Uterus (tissue), 3 donors: ENCODE measurements at regions not wholly inside any gene's neighbourhood (a gene's known extent, or its start where the extent isn't known, plus 50 kb on each side); places are given as distances from the start of the nearest gene placed in this dataset.

ENCODE experiments used
- DNase-seq, 2 donors: peaks; one replicate each; pipeline ENCODE4 v3.0.0-alpha.2; 2019 to 2020
- H3K27ac ChIP-seq, 2 donors: fragments of 200-600 bp; sonication (generic); 1 replicate in 1 of 2; 2 replicates in 1 of 2; pipeline ENCODE4 v1.5.1; 2016 to 2018
- H3K27me3 ChIP-seq, 2 donors: fragments of 200-600 bp; sonication (generic); one replicate each; pipeline ENCODE4 v1.5.1; 2018 to 2019; ENCODE audit warnings: control low read depth in 1 of 2
- H3K36me3 ChIP-seq, 2 donors: fragments of 200-600 bp; sonication (generic); one replicate each; pipeline ENCODE4 v1.5.1; 2019; ENCODE audit warnings: control low read depth in 1 of 2
- H3K4me1 ChIP-seq, 2 donors: fragments of 200-600 bp; sonication (generic); one replicate each; pipeline ENCODE4 v1.5.1; 2018 to 2019; ENCODE audit warnings: control low read depth in 1 of 2
- H3K4me3 ChIP-seq, 2 donors: fragments of 200-600 bp; sonication (generic); 1 replicate in 1 of 2; 2 replicates in 1 of 2; pipeline ENCODE4 v1.5.1; 2018 to 2019; ENCODE audit warnings: mild to moderate bottlenecking in 1 of 2
- H3K9me3 ChIP-seq, 2 donors: fragments of 200-600 bp; sonication (generic); one replicate each; pipeline ENCODE4 v1.5.1; 2019; ENCODE audit warnings: control low read depth in 1 of 2
- CTCF ChIP-seq, 4 experiments: fragments of 200-600 bp in 2 of 4; fragments of 450-650 bp in 2 of 4; sonication (generic) in 2 of 4; IDR thresholded peaks; one replicate each; pipeline ENCODE4 v1.5.1; 2016 to 2019; ENCODE audit warnings: antibody characterized with exemption in 4 of 4, mild to moderate bottlenecking in 2 of 4, moderate library complexity in 1 of 4
- POLR2A ChIP-seq, 2 donors: fragments of 450-650 bp; IDR thresholded peaks; one replicate each; pipeline ENCODE4 v1.6.1; 2016; ENCODE audit warnings: antibody characterized with exemption in 2 of 2, mild to moderate bottlenecking in 1 of 2, moderate library complexity in 1 of 2
- intact Hi-C: fragments of 100-400 bp; cut with DNase I; formaldehyde crosslinking; loops from one replicate; pipeline ENCODE4 v1.15.1; 2023; ENCODE audit warnings: low total_unique reads
- donor health status: DM: yes; HTN: yes; CAD: no.

GRCh38 chr2:45168711-45169338 lies 159.6 kb upstream of the SIX2 start:
- TF ChIP-seq CTCF (IDR thresholded peaks at IDR 0.05) (no peak), POLR2A (IDR thresholded peaks at IDR 0.05) (no peak)
- H3K27ac ChIP-seq, result peak overlapping the region; percentile 41 to 66
- intact Hi-C loops, result no loop called here

GRCh38 chr2:45167920-45168629 lies 158.8 kb upstream of the SIX2 start:
- Histone ChIP-seq H3K36me3 (no peaks in the 10 kb centered on the region), H3K4me1 (no peaks in the 10 kb centered on the region), H3K4me3 (no peak overlapping the region), H3K27me3 (peaks cover 9 to 11% of the 10 kb centered on the region in 2 donors), H3K9me3 (no peaks in the 10 kb centered on the region), H3K27ac (no peak overlapping the region)
- no peak for DNase-seq
- intact Hi-C loops, result no loop called here
- TF ChIP-seq CTCF (IDR thresholded peaks at IDR 0.05) (no peak), POLR2A (IDR thresholded peaks at IDR 0.05) (no peak)

More at GRCh38 chr2:45168711-45169338, 159.6 kb upstream of the SIX2 start:
- no peak for DNase-seq
- Histone ChIP-seq H3K4me3 (peak overlapping the region; percentile 31 to 34), H3K36me3 (no peaks in the 10 kb centered on the region), H3K27me3 (peaks cover 9 to 11% of the 10 kb centered on the region in 2 donors), H3K9me3 (no peaks in the 10 kb centered on the region), H3K4me1 (no peaks in the 10 kb centered on the region)

GRCh38 chr2:45166229-45166890 lies 157.1 kb upstream of the SIX2 start:
- Histone ChIP-seq H3K36me3 (no peaks in the 10 kb centered on the region), H3K27me3 (peaks cover 9 to 11% of the 10 kb centered on the region in 2 donors), H3K27ac (no peak overlapping the region), H3K4me3 (no peak overlapping the region), H3K9me3 (no peaks in the 10 kb centered on the region), H3K4me1 (no peaks in the 10 kb centered on the region)
- intact Hi-C loops, result no loop called here
- TF ChIP-seq POLR2A (IDR thresholded peaks at IDR 0.05), result no peak
- no peak for TF ChIP-seq CTCF (IDR thresholded peaks at IDR 0.05)
- DNase-seq, result no peak

GRCh38 chr2:45162711-45163110 lies 153.5 kb upstream of the SIX2 start:
- Histone ChIP-seq H3K4me1 (no peaks in the 10 kb centered on the region), H3K4me3 (no peak overlapping the region), H3K36me3 (no peaks in the 10 kb centered on the region), H3K27me3 (peaks cover 0 to 2% of the 10 kb centered on the region in 2 donors), H3K9me3 (no peaks in the 10 kb centered on the region), H3K27ac (no peak overlapping the region)
- TF ChIP-seq CTCF (IDR thresholded peaks at IDR 0.05), result no peak
- TF ChIP-seq POLR2A (IDR thresholded peaks at IDR 0.05), result no peak
- no peak for DNase-seq
- intact Hi-C loops, result no loop called here

GRCh38 chr2:45156605-45157004 lies 147.4 kb upstream of the SIX2 start:
- H3K27ac ChIP-seq, result no peak overlapping the region
- no peak overlapping the region for H3K4me3 ChIP-seq
- H3K36me3 ChIP-seq, result no peaks in the 10 kb centered on the region
- H3K4me1 ChIP-seq, result no peaks in the 10 kb centered on the region
- H3K9me3 ChIP-seq, result no peaks in the 10 kb centered on the region
- DNase-seq, result no peak
- intact Hi-C loops, result no loop called here
- TF ChIP-seq CTCF (IDR thresholded peaks at IDR 0.05) (no peak), POLR2A (IDR thresholded peaks at IDR 0.05) (no peak)
- H3K27me3 ChIP-seq, result no peaks in the 10 kb centered on the region
